Omental fat pad (tissue), 3 donors: ENCODE measurements at regions not wholly inside any gene's neighbourhood (a gene's known extent, or its start where the extent isn't known, plus 50 kb on each side); places are given as distances from the start of the nearest gene placed in this dataset.

Experiments used
- ATAC-seq: fragments of 150-250 bp; one replicate; pipeline ENCODE4 v1.9.1; 2016; ENCODE audit warnings: mild to moderate bottlenecking, moderate library complexity; ENCODE audit not compliant: low FRiP score
- DNase-seq: peaks from one replicate; pipeline ENCODE4 v3.0.0-alpha.2; 2019; ENCODE audit warnings: low spot score
- TF ChIP-seq, protein P1 (sequence below), 3 donors: fragments of 450-650 bp; IDR thresholded peaks; one replicate each; pipeline ENCODE4 v1.5.1; 2016 to 2017; ENCODE audit warnings: antibody characterized with exemption in 3 of 3, mild to moderate bottlenecking in 3 of 3, moderate library complexity in 2 of 3

GRCh38 chr20:6845141-6845540, 77.7 kb downstream of the BMP2 start:
- no peak for DNase-seq
- TF ChIP-seq, protein P1, sequence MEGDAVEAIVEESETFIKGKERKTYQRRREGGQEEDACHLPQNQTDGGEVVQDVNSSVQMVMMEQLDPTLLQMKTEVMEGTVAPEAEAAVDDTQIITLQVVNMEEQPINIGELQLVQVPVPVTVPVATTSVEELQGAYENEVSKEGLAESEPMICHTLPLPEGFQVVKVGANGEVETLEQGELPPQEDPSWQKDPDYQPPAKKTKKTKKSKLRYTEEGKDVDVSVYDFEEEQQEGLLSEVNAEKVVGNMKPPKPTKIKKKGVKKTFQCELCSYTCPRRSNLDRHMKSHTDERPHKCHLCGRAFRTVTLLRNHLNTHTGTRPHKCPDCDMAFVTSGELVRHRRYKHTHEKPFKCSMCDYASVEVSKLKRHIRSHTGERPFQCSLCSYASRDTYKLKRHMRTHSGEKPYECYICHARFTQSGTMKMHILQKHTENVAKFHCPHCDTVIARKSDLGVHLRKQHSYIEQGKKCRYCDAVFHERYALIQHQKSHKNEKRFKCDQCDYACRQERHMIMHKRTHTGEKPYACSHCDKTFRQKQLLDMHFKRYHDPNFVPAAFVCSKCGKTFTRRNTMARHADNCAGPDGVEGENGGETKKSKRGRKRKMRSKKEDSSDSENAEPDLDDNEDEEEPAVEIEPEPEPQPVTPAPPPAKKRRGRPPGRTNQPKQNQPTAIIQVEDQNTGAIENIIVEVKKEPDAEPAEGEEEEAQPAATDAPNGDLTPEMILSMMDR (IDR thresholded peaks at IDR 0.05) = no peak
- ATAC-seq = no peak

DNA sequence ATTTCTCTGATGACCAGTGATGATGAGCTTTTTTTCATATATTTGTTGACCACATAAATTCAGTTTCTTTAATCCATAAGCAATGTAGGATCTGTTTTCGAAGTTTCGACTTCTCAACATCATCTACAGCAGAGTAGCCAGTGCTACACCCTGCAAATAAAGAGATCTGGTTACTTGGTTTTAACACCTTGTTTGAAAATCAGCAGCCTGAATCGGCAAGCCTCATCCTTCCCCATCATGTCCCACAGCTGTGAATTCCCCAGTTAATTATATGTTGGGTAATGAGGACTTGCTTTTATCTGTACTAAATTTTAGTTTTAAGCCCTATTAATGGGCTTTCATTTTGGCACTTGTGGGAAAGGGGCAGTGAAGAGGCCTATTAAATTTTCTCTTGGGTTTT, 80.6 kb downstream of the BMP2 start:
- no peak for DNase-seq
- TF ChIP-seq, protein P1 (IDR thresholded peaks at IDR 0.05) = no peak
- no peak for ATAC-seq

DNA sequence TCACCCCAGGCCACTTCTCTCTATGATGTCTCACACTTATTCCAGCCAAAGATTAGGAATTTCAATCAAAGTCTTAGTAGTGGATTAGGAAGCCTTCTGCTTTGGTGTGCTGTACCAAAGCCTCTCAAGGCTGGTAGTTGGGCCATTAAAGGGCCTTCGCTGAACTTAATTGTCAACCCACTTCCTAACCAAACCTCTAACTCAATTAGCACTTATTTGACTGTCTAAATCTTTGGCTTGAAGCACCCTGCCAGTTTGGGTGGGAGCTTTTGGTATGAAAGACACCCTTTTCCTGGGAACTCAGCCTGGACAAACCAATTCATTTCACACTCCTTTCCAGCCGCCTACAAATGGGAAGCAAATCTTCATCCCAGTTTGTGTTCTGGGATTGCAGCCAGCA, 81.5 kb downstream of the BMP2 start:
- DNase-seq (no peak), ATAC-seq (no peak)

DNA sequence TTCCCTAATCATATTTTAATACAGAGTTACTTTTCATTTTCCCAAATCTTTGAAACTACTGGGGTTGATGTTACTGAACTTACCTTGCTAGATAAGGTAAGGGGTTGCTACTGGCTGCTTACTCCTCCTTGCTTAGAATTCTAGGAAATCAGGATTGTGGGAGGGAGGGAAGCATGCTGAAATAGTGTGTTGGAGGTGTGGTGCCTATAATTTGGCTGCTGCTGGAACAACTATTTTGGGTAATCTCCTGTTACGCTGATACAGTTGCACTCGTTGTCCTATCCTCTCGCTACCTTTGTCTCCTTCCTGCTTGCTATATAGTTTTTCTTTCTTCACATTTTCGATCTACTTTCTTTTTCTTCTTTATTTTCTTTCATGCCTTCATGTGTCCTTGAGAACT, 83.7 kb downstream of the BMP2 start:
- ATAC-seq = no peak
- TF ChIP-seq, protein P1 (IDR thresholded peaks at IDR 0.05) = no peak
- no peak for DNase-seq

More for the DNA sequence above, 81.5 kb downstream of the BMP2 start:
- TF ChIP-seq, protein P1 (IDR thresholded peaks at IDR 0.05) = no peak

- no peak for ATAC-seq
- TF ChIP-seq, protein P1 (IDR thresholded peaks at IDR 0.05) = no peak
- DNase-seq = no peak
Measured at GRCh38 chr20:6852478-6852877, 85.0 kb downstream of the BMP2 start.

DNA sequence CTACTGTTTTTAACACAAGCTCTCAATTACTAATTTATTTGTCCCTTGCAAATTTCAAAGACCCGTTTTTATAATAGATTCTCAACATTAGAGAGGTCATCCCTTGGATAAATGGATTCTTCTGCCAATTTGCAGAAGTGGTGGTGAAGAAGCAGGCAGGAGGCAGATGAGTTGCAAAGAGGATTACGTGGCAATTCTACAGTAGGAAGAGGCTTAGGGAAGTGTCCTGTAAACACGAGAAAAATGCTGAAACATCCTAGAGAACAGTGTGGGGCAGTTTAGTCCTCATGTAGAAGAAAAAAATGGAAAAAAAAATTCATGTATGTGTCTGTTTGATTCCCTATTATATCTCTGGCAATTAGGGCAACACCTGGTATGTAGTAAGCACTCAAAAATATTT, 87.6 kb downstream of the BMP2 start:
- TF ChIP-seq, protein P1 (IDR thresholded peaks at IDR 0.05) = no peak
- no peak for ATAC-seq
- DNase-seq = no peak

- DNase-seq = no peak
- TF ChIP-seq, protein P1 (IDR thresholded peaks at IDR 0.05) = no peak
- ATAC-seq = no peak
Measured at GRCh38 chr20:6855796-6856195, 88.3 kb downstream of the BMP2 start.
